ENCODE measurements at regions not wholly inside any gene's neighbourhood (a gene's known extent, or its start where the extent isn't known, plus 50 kb on each side); places are given as distances from the start of the nearest gene placed in this dataset.

- H3K4me1 Mint-ChIP-seq (ENCODE audit: low read depth): peaks cover 13% of the 10 kb centered on the region
- no peak overlapping the region for H3K4me3 Mint-ChIP-seq
- H3K9me3 Mint-ChIP-seq: no peaks in the 10 kb centered on the region
- no peaks in the 10 kb centered on the region for H3K36me3 Mint-ChIP-seq (ENCODE audit: low read depth)
- H3K27ac Mint-ChIP-seq: no peak overlapping the region
- H3K27me3 Mint-ChIP-seq: peaks cover 7% of the 10 kb centered on the region
Observed at GRCh38 chr11:13851691-13852090, 110.8 kb upstream of the SPON1 start.

- Mint-ChIP-seq H3K4me1 (ENCODE audit: low read depth) (peaks cover 13% of the 10 kb centered on the region), H3K4me3 (no peak overlapping the region), H3K9me3 (no peaks in the 10 kb centered on the region), H3K27me3 (peaks cover 7% of the 10 kb centered on the region), H3K27ac (no peak overlapping the region), H3K36me3 (ENCODE audit: low read depth) (no peaks in the 10 kb centered on the region)
Observed at GRCh38 chr11:13852481-13852880, 110.0 kb upstream of the SPON1 start.

- H3K4me1 Mint-ChIP-seq (ENCODE audit: low read depth): peaks cover 28% of the 10 kb centered on the region
- no peaks in the 10 kb centered on the region for H3K27me3 Mint-ChIP-seq
- no peaks in the 10 kb centered on the region for H3K36me3 Mint-ChIP-seq (ENCODE audit: low read depth)
- peaks cover 4% of the 10 kb centered on the region for H3K9me3 Mint-ChIP-seq
- no peak overlapping the region for H3K27ac Mint-ChIP-seq
- no peak overlapping the region for H3K4me3 Mint-ChIP-seq
Observed at GRCh38 chr11:13857828-13858227, 104.7 kb upstream of the SPON1 start.

GRCh38 chr11:13859892-13860291 is 102.6 kb upstream of the SPON1 start:
- Mint-ChIP-seq H3K27me3 (no peaks in the 10 kb centered on the region), H3K4me1 (ENCODE audit: low read depth) (peaks cover 34% of the 10 kb centered on the region), H3K4me3 (no peak overlapping the region), H3K36me3 (ENCODE audit: low read depth) (no peaks in the 10 kb centered on the region), H3K27ac (no peak overlapping the region), H3K9me3 (peaks cover 4% of the 10 kb centered on the region)

- peaks cover 4% of the 10 kb centered on the region for H3K9me3 Mint-ChIP-seq
- H3K36me3 Mint-ChIP-seq (ENCODE audit: low read depth): no peaks in the 10 kb centered on the region
- H3K4me1 Mint-ChIP-seq (ENCODE audit: low read depth): peaks cover 34% of the 10 kb centered on the region
- H3K27me3 Mint-ChIP-seq: no peaks in the 10 kb centered on the region
- H3K27ac Mint-ChIP-seq: peak overlapping the region; percentile 64
- peak overlapping the region; percentile 11 for H3K4me3 Mint-ChIP-seq
Observed at GRCh38 chr11:13861411-13861810, 101.1 kb upstream of the SPON1 start.

GRCh38 chr11:13862845-13863392 is 99.6 kb upstream of the SPON1 start:
- H3K27ac Mint-ChIP-seq: no peak overlapping the region
- H3K36me3 Mint-ChIP-seq (ENCODE audit: low read depth): no peaks in the 10 kb centered on the region
- H3K4me3 Mint-ChIP-seq: no peak overlapping the region
- peaks cover 4% of the 10 kb centered on the region for H3K9me3 Mint-ChIP-seq
- peaks cover 34% of the 10 kb centered on the region for H3K4me1 Mint-ChIP-seq (ENCODE audit: low read depth)
- H3K27me3 Mint-ChIP-seq: no peaks in the 10 kb centered on the region

- Mint-ChIP-seq H3K36me3 (ENCODE audit: low read depth) (no peaks in the 10 kb centered on the region), H3K4me3 (peak overlapping the region; percentile 31), H3K4me1 (ENCODE audit: low read depth) (peaks cover 30% of the 10 kb centered on the region), H3K9me3 (peaks cover 5% of the 10 kb centered on the region), H3K27me3 (no peaks in the 10 kb centered on the region), H3K27ac (peak overlapping the region; percentile 83)
Observed at GRCh38 chr11:13868710-13869397, 93.7 kb upstream of the SPON1 start.

GRCh38 chr11:13869398-13869886 is 93.1 kb upstream of the SPON1 start:
- no peaks in the 10 kb centered on the region for H3K27me3 Mint-ChIP-seq
- H3K4me3 Mint-ChIP-seq: peak overlapping the region; percentile 31
- H3K36me3 Mint-ChIP-seq (ENCODE audit: low read depth): no peaks in the 10 kb centered on the region
- peaks cover 5% of the 10 kb centered on the region for H3K9me3 Mint-ChIP-seq
- H3K27ac Mint-ChIP-seq: peak overlapping the region; percentile 83
- H3K4me1 Mint-ChIP-seq (ENCODE audit: low read depth): peaks cover 30% of the 10 kb centered on the region

GRCh38 chr11:13874597-13874996 is 87.9 kb upstream of the SPON1 start:
- no peak overlapping the region for H3K4me3 Mint-ChIP-seq
- peaks cover 24% of the 10 kb centered on the region for H3K4me1 Mint-ChIP-seq (ENCODE audit: low read depth)
- H3K36me3 Mint-ChIP-seq (ENCODE audit: low read depth): no peaks in the 10 kb centered on the region
- H3K27me3 Mint-ChIP-seq: no peaks in the 10 kb centered on the region
- no peak overlapping the region for H3K27ac Mint-ChIP-seq
- peaks cover 5% of the 10 kb centered on the region for H3K9me3 Mint-ChIP-seq

GRCh38 chr11:13875643-13876042 is 86.9 kb upstream of the SPON1 start:
- no peak overlapping the region for H3K4me3 Mint-ChIP-seq
- no peaks in the 10 kb centered on the region for H3K36me3 Mint-ChIP-seq (ENCODE audit: low read depth)
- H3K9me3 Mint-ChIP-seq: peaks cover 5% of the 10 kb centered on the region
- H3K4me1 Mint-ChIP-seq (ENCODE audit: low read depth): peaks cover 22% of the 10 kb centered on the region
- no peak overlapping the region for H3K27ac Mint-ChIP-seq
- no peaks in the 10 kb centered on the region for H3K27me3 Mint-ChIP-seq

- H3K9me3 Mint-ChIP-seq: peaks cover 2% of the 10 kb centered on the region
Observed at GRCh38 chr11:13876423-13876822, 86.1 kb upstream of the SPON1 start.

GRCh38 chr11:13878077-13878476 is 84.4 kb upstream of the SPON1 start:
- Mint-ChIP-seq H3K27me3 (no peaks in the 10 kb centered on the region), H3K36me3 (ENCODE audit: low read depth) (no peaks in the 10 kb centered on the region), H3K4me1 (ENCODE audit: low read depth) (peaks cover 17% of the 10 kb centered on the region), H3K27ac (no peak overlapping the region), H3K4me3 (no peak overlapping the region), H3K9me3 (no peaks in the 10 kb centered on the region)

More at GRCh38 chr11:13876423-13876822, 86.1 kb upstream of the SPON1 start:
- no peaks in the 10 kb centered on the region for H3K36me3 Mint-ChIP-seq (ENCODE audit: low read depth)
- H3K27me3 Mint-ChIP-seq: no peaks in the 10 kb centered on the region
- no peak overlapping the region for H3K27ac Mint-ChIP-seq
- peaks cover 18% of the 10 kb centered on the region for H3K4me1 Mint-ChIP-seq (ENCODE audit: low read depth)
- H3K4me3 Mint-ChIP-seq: no peak overlapping the region

GRCh38 chr11:13880634-13881033 is 81.9 kb upstream of the SPON1 start:
- Mint-ChIP-seq H3K27me3 (no peaks in the 10 kb centered on the region), H3K36me3 (ENCODE audit: low read depth) (no peaks in the 10 kb centered on the region), H3K27ac (no peak overlapping the region), H3K4me3 (no peak overlapping the region), H3K4me1 (ENCODE audit: low read depth) (peaks cover 19% of the 10 kb centered on the region), H3K9me3 (no peaks in the 10 kb centered on the region)

GRCh38 chr11:13881226-13881905 is 81.2 kb upstream of the SPON1 start:
- Mint-ChIP-seq H3K27ac (no peak overlapping the region), H3K36me3 (ENCODE audit: low read depth) (no peaks in the 10 kb centered on the region), H3K4me1 (ENCODE audit: low read depth) (peaks cover 19% of the 10 kb centered on the region), H3K27me3 (no peaks in the 10 kb centered on the region), H3K9me3 (no peaks in the 10 kb centered on the region), H3K4me3 (no peak overlapping the region)

GRCh38 chr11:13883042-13883441 is 79.5 kb upstream of the SPON1 start:
- peaks cover 12% of the 10 kb centered on the region for H3K4me1 Mint-ChIP-seq (ENCODE audit: low read depth)
- H3K27me3 Mint-ChIP-seq: no peaks in the 10 kb centered on the region
- no peak overlapping the region for H3K4me3 Mint-ChIP-seq
- H3K36me3 Mint-ChIP-seq (ENCODE audit: low read depth): no peaks in the 10 kb centered on the region
- no peak overlapping the region for H3K27ac Mint-ChIP-seq
- peaks cover 4% of the 10 kb centered on the region for H3K9me3 Mint-ChIP-seq
